ENCODE measurements at regions not wholly inside any gene's neighbourhood (a gene's known extent, or its start where the extent isn't known, plus 50 kb on each side); places are given as distances from the start of the nearest gene placed in this dataset.

DNA sequence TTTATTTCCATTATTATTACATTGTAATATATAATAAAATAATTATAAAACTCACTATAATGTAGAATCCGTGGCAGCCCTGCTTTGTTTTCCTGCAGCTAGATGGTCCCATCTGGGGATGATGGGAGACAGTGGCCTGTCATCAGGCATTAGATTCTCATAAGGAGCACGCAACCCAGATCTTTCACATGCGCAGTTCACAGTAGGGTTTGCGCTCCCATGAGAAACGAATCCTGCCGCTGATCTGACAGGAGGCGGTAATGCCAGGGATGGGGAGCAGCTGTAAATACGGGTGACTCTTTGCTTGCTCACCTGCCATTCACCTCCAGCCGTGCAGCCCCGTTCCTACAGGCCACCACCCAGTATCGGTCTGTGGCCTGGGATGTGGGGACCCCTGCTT lies 1879.3 kb upstream of the WWC1 start:
- in situ Hi-C loops (cut with MboI): no loop called here
- H3K9ac ChIP-seq: no peak overlapping the region
- no peaks in the 10 kb centered on the region for H3K27me3 ChIP-seq (replicated peaks; ENCODE audit: insufficient read depth)
- no peak overlapping the region for H3K4me2 ChIP-seq (ENCODE audit: unreplicated experiment)
- H3K9me3 ChIP-seq (ENCODE audit: low read depth): peaks cover 4% of the 10 kb centered on the region
- no peaks in the 10 kb centered on the region for H3K79me2 ChIP-seq (ENCODE audit: insufficient read depth)
- H3K4me3 ChIP-seq: no peak overlapping the region
- no peaks in the 10 kb centered on the region for H3K36me3 ChIP-seq (ENCODE audit: low read depth)
- 37 to 47% methylated on average over 11 of the region's 11 CpGs for WGBS, 2 experiments (ENCODE audit: low coverage in 1 of 2, low lambda C conversion rate in 2 of 2, missing lambda C conversion rate in 2 of 2)
- H3K4me1 ChIP-seq (ENCODE audit: insufficient read depth): no peaks in the 10 kb centered on the region
- no peaks in the 10 kb centered on the region for H4K20me1 ChIP-seq (ENCODE audit: insufficient read depth)
- no peak overlapping the region for H2AFZ ChIP-seq
- no peaks in the 10 kb centered on the region for H3F3A ChIP-seq (ENCODE audit: insufficient read depth)
- H3K9me2 ChIP-seq (ENCODE audit: insufficient read depth): no peaks in the 10 kb centered on the region
- TF ChIP-seq EZH2phosphoT487 (IDR thresholded peaks at IDR 0.05; ENCODE audit: insufficient read depth, low read depth) (no peak), EZH2 (IDR thresholded peaks at IDR 0.05; ENCODE audit: insufficient read depth, poor library complexity, severe bottlenecking) (no peak)
- H3K27ac ChIP-seq: no peak overlapping the region
- DNase-seq: no peak

DNA sequence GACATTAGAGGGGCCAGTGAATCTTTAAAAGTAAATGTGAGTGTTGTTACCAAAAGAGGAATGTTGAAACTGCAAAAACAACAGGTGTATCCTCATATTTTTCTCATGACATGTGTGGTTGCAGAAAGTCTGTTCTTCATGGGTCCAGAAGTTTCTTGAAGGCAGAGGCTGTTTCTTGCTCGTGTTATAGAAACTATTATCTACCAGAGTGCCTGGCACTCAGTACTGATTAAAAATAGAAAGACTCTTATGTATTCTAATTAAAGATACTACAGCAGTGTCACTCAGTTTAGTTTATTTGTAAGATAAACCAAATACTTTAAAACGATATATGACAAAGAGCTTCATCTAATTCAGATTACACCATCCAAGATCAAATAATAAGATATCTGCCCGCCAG lies 1864.2 kb upstream of the WWC1 start:
- no peaks in the 10 kb centered on the region for H3K9me2 ChIP-seq (ENCODE audit: insufficient read depth)
- no peaks in the 10 kb centered on the region for H4K20me1 ChIP-seq (ENCODE audit: insufficient read depth)
- in situ Hi-C loops (cut with MboI): no loop called here

DNA sequence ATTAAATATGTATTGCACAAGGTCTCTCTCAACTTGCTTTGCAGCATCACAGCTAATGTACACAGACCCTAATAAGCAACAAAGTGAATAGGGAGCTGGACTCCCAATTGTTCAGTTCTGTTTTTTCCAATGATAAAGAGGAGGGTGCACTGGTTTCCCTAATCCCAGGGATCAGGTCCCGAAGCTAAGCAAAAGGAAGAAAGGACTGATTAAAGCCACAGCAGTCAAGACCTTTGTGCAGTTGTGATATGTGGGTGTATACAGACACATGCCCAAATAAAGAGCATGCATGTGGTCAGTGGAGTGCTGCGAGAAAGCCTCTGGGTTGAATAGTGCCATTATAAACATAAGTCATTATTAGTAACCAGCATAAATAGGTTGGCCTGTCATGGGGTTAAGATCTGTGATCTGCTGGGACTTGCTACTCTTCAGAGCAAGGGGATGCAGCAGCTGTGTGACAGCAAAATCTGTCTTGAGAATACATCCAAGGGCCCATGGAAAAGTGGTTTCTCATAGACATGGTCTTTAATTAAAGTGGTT lies 1863.1 kb upstream of the WWC1 start:
- TF ChIP-seq EZH2 (IDR thresholded peaks at IDR 0.05; ENCODE audit: insufficient read depth, poor library complexity, severe bottlenecking) (no peak), EZH2phosphoT487 (IDR thresholded peaks at IDR 0.05; ENCODE audit: insufficient read depth, low read depth) (no peak)
- Histone ChIP-seq H3K9me2 (ENCODE audit: insufficient read depth) (no peaks in the 10 kb centered on the region), H3K79me2 (ENCODE audit: insufficient read depth) (no peaks in the 10 kb centered on the region), H3K9me3 (ENCODE audit: low read depth) (no peaks in the 10 kb centered on the region), H3K36me3 (ENCODE audit: low read depth) (no peaks in the 10 kb centered on the region), H3K4me2 (ENCODE audit: unreplicated experiment) (no peak overlapping the region), H3K27me3 (replicated peaks; ENCODE audit: insufficient read depth) (no peaks in the 10 kb centered on the region), H3K4me3 (no peak overlapping the region), H3K9ac (no peak overlapping the region), H2AFZ (no peak overlapping the region), H3K27ac (no peak overlapping the region), H4K20me1 (ENCODE audit: insufficient read depth) (no peaks in the 10 kb centered on the region), H3K4me1 (ENCODE audit: insufficient read depth) (no peaks in the 10 kb centered on the region), H3F3A (ENCODE audit: insufficient read depth) (no peaks in the 10 kb centered on the region)
- 14 to 23% methylated on average over 2 of the region's 2 CpGs for WGBS, 2 experiments (ENCODE audit: low coverage in 1 of 2, low lambda C conversion rate in 2 of 2, missing lambda C conversion rate in 2 of 2)
- DNase-seq: no peak
- in situ Hi-C loops (cut with MboI): no loop called here

More for the DNA sequence above, 1864.2 kb upstream of the WWC1 start:
- H3K9me3 ChIP-seq (ENCODE audit: low read depth): no peaks in the 10 kb centered on the region
- H3F3A ChIP-seq (ENCODE audit: insufficient read depth): no peaks in the 10 kb centered on the region
- no peak for DNase-seq
- H2AFZ ChIP-seq: no peak overlapping the region
- H3K27ac ChIP-seq: no peak overlapping the region
- no peak overlapping the region for H3K4me2 ChIP-seq (ENCODE audit: unreplicated experiment)
- no peaks in the 10 kb centered on the region for H3K36me3 ChIP-seq (ENCODE audit: low read depth)
- no peak overlapping the region for H3K9ac ChIP-seq
- no peaks in the 10 kb centered on the region for H3K27me3 ChIP-seq (replicated peaks; ENCODE audit: insufficient read depth)
- 9 to 10% methylated on average over 3 of the region's 3 CpGs for WGBS, 2 experiments (ENCODE audit: low coverage in 1 of 2, low lambda C conversion rate in 2 of 2, missing lambda C conversion rate in 2 of 2)
- no peaks in the 10 kb centered on the region for H3K4me1 ChIP-seq (ENCODE audit: insufficient read depth)
- H3K79me2 ChIP-seq (ENCODE audit: insufficient read depth): no peaks in the 10 kb centered on the region
- no peak overlapping the region for H3K4me3 ChIP-seq
- TF ChIP-seq EZH2phosphoT487 (IDR thresholded peaks at IDR 0.05; ENCODE audit: insufficient read depth, low read depth): no peak
- TF ChIP-seq EZH2 (IDR thresholded peaks at IDR 0.05; ENCODE audit: insufficient read depth, poor library complexity, severe bottlenecking): no peak

DNA sequence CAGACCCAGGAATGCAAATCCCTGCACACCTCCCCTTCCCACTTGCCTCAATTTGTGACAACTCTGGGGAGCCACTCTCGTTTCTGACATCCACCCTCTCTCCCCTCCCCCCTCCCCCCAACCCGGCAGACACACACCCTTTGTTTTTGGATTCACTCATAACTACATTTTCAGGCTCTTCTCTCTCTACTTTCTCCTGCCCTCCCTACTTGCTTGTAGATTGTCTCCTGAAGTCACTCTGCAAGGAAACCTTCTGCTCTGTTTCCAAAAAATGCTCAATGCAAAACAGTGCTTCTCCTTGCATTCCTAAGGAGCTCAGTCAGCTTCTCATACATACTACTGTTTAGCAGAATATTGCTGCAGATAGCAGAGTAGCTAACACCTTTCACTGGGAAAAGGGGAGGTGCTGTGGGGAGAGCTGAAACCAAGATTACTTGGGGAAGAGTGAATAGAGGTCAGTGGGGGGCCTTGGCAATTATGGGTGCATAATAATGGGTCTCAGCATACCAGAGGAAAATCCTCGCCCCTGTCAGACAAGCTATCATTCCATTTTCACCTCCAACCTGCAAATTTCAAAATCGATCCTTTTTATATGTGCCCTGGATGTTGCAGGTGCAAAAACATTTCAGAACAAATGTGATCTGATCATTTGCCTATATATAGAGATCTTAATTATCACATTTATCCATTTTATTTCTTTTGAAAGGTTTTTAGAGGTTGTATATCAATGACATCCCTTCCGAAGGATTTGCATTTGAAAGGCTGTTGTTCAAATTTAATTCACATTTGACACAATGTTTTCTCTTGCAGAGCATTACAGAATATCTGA lies 1860.7 kb upstream of the WWC1 start:
- H3K4me1 ChIP-seq (ENCODE audit: insufficient read depth): no peaks in the 10 kb centered on the region
- no peak for DNase-seq
- no peaks in the 10 kb centered on the region for H3K27me3 ChIP-seq (replicated peaks; ENCODE audit: insufficient read depth)
- H3F3A ChIP-seq (ENCODE audit: insufficient read depth): no peaks in the 10 kb centered on the region
- no peak overlapping the region for H3K4me2 ChIP-seq (ENCODE audit: unreplicated experiment)
- H3K36me3 ChIP-seq (ENCODE audit: low read depth): no peaks in the 10 kb centered on the region
- in situ Hi-C loops (cut with MboI): no loop called here
- 3 to 8% methylated on average over 4 to 5 of the region's 5 CpGs for WGBS, 2 experiments (ENCODE audit: low coverage in 1 of 2, low lambda C conversion rate in 2 of 2, missing lambda C conversion rate in 2 of 2)
- no peaks in the 10 kb centered on the region for H3K9me2 ChIP-seq (ENCODE audit: insufficient read depth)
- TF ChIP-seq EZH2 (IDR thresholded peaks at IDR 0.05; ENCODE audit: insufficient read depth, poor library complexity, severe bottlenecking): no peak
- TF ChIP-seq EZH2phosphoT487 (IDR thresholded peaks at IDR 0.05; ENCODE audit: insufficient read depth, low read depth): no peak
- H3K27ac ChIP-seq: no peak overlapping the region
- no peak overlapping the region for H2AFZ ChIP-seq
- H4K20me1 ChIP-seq (ENCODE audit: insufficient read depth): no peaks in the 10 kb centered on the region
- H3K9ac ChIP-seq: no peak overlapping the region
- no peaks in the 10 kb centered on the region for H3K9me3 ChIP-seq (ENCODE audit: low read depth)
- H3K4me3 ChIP-seq: no peak overlapping the region
- no peaks in the 10 kb centered on the region for H3K79me2 ChIP-seq (ENCODE audit: insufficient read depth)
